ENCODE measurements at regions not wholly inside any gene's neighbourhood (a gene's known extent, or its start where the extent isn't known, plus 50 kb on each side); places are given as distances from the start of the nearest gene placed in this dataset.

DNA sequence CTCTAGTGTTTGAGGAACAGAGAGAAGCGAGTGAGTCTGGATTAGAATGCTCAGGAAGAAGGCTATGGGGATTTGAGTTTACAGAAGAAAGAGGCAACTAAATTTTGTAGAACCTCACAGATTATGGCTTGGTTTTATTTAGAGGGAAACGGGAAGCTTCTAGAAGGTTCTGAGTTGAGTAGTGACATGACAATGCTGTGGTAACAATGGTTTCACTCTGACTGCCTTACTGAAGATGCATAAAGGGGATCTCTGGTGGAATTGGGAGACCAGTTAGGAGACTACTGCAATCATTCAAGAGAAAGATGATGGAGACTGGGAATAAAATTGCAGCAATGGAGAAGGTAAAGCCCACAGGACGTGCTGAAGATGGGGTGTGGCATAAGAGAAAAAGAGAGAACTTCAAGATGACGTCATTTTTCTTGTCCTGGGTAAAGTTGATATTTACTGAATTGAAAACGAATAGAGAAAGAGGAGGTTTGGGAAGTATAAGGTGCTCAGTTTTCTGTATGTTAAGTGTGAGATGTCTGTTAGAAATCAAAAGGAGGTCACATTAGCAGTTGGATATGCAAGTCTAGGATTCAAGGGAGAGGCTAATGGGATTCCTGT lies 710.1 kb upstream of the NRSN1 start:
- TF ChIP-seq EP300 (IDR thresholded peaks at IDR 0.05; ENCODE audit: low read depth) = no peak
- TF ChIP-seq POLR2AphosphoS5 (IDR thresholded peaks at IDR 0.05) = no peak
- TF ChIP-seq POLR2A (IDR thresholded peaks at IDR 0.05) = no peak
- TF ChIP-seq, protein P1, sequence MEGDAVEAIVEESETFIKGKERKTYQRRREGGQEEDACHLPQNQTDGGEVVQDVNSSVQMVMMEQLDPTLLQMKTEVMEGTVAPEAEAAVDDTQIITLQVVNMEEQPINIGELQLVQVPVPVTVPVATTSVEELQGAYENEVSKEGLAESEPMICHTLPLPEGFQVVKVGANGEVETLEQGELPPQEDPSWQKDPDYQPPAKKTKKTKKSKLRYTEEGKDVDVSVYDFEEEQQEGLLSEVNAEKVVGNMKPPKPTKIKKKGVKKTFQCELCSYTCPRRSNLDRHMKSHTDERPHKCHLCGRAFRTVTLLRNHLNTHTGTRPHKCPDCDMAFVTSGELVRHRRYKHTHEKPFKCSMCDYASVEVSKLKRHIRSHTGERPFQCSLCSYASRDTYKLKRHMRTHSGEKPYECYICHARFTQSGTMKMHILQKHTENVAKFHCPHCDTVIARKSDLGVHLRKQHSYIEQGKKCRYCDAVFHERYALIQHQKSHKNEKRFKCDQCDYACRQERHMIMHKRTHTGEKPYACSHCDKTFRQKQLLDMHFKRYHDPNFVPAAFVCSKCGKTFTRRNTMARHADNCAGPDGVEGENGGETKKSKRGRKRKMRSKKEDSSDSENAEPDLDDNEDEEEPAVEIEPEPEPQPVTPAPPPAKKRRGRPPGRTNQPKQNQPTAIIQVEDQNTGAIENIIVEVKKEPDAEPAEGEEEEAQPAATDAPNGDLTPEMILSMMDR (IDR thresholded peaks at IDR 0.05) = no peak
- H3K9me3 ChIP-seq = no peaks in the 10 kb centered on the region
- no peak overlapping the region for H3K27ac ChIP-seq
- no peaks in the 10 kb centered on the region for H3K36me3 ChIP-seq
- DNase-seq = no peak
- no peaks in the 10 kb centered on the region for H3K4me1 ChIP-seq
- no peak overlapping the region for H3K4me3 ChIP-seq
- 75 to 80% methylated on average over 5 of the region's 5 CpGs for WGBS, 2 donors (ENCODE audit: low coverage in 1 of 2)
- H3K27me3 ChIP-seq = no peaks in the 10 kb centered on the region
- in situ Hi-C loops (cut with MboI; ENCODE audit: low pct_ligation_motif_present in 1 of 4, low pct_unique_long_range_greater_than_20kb in 1 of 4, low sequenced_read_pairs in 3 of 4) (no loop called here), intact Hi-C loops (cut with DNase I; ENCODE audit: low total_unique reads) (no loop called here)

DNA sequence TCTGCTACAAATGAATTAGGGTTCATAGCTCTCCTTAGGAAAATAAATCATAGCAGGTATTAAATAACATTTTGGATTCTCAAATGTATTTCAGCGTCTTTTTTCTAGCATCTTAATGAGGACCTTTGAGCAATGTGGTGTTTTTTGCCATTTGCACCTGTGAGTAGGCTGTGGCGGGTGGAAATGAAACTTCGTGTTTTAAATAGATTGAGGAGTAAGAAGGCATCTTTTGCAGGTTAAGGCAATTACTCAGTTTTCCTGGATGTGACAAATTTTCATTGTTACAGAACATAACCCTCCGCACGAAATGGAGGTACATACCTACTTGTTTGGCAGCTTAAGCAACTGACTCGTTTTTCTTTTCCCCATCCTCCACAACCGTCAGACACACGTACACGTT lies 708.9 kb upstream of the NRSN1 start:
- H3K9me3 ChIP-seq = no peaks in the 10 kb centered on the region
- H3K4me1 ChIP-seq = no peaks in the 10 kb centered on the region
- no peak overlapping the region for H3K4me3 ChIP-seq
- H3K27ac ChIP-seq = no peak overlapping the region
- H3K36me3 ChIP-seq = no peaks in the 10 kb centered on the region
- in situ Hi-C loops (cut with MboI; ENCODE audit: low pct_ligation_motif_present in 1 of 4, low pct_unique_long_range_greater_than_20kb in 1 of 4, low sequenced_read_pairs in 3 of 4) = no loop called here
- no peak for DNase-seq
- no peaks in the 10 kb centered on the region for H3K27me3 ChIP-seq
- WGBS, 2 donors (ENCODE audit: low coverage in 1 of 2) = 85 to 87% methylated on average over 9 of the region's 9 CpGs
- TF ChIP-seq, protein P1 (IDR thresholded peaks at IDR 0.05) = no peak
- TF ChIP-seq EP300 (IDR thresholded peaks at IDR 0.05; ENCODE audit: low read depth) = no peak
- TF ChIP-seq POLR2AphosphoS5 (IDR thresholded peaks at IDR 0.05) = no peak
- TF ChIP-seq POLR2A (IDR thresholded peaks at IDR 0.05) = no peak
- intact Hi-C loops (cut with DNase I; ENCODE audit: low total_unique reads) = no loop called here

GRCh38 chr6:23418095-23418494 lies 707.9 kb upstream of the NRSN1 start:
- H3K27me3 ChIP-seq = no peaks in the 10 kb centered on the region
- intact Hi-C loops (cut with DNase I; ENCODE audit: low total_unique reads) (no loop called here), in situ Hi-C loops (cut with MboI; ENCODE audit: low pct_ligation_motif_present in 1 of 4, low pct_unique_long_range_greater_than_20kb in 1 of 4, low sequenced_read_pairs in 3 of 4) (no loop called here)
- no peaks in the 10 kb centered on the region for H3K36me3 ChIP-seq
- H3K27ac ChIP-seq = no peak overlapping the region
- no peak for DNase-seq
- TF ChIP-seq POLR2AphosphoS5 (IDR thresholded peaks at IDR 0.05) (no peak), EP300 (IDR thresholded peaks at IDR 0.05; ENCODE audit: low read depth) (no peak), POLR2A (IDR thresholded peaks at IDR 0.05) (no peak)
- TF ChIP-seq, protein P1 (IDR thresholded peaks at IDR 0.05) = no peak
- H3K9me3 ChIP-seq = no peaks in the 10 kb centered on the region
- no peaks in the 10 kb centered on the region for H3K4me1 ChIP-seq
- WGBS, 2 donors (ENCODE audit: low coverage in 1 of 2) = 83 to 86% methylated on average over 3 of the region's 3 CpGs
- H3K4me3 ChIP-seq = no peak overlapping the region

GRCh38 chr6:23419046-23419445 lies 707.0 kb upstream of the NRSN1 start:
- Histone ChIP-seq H3K4me1 (no peaks in the 10 kb centered on the region), H3K9me3 (no peaks in the 10 kb centered on the region), H3K27me3 (no peaks in the 10 kb centered on the region), H3K4me3 (no peak overlapping the region), H3K27ac (no peak overlapping the region), H3K36me3 (no peaks in the 10 kb centered on the region)
- no peak for DNase-seq
- intact Hi-C loops (cut with DNase I; ENCODE audit: low total_unique reads) = no loop called here
- 89 to 94% methylated on average over 1 of the region's 1 CpG for WGBS, 2 donors (ENCODE audit: low coverage in 1 of 2)
- in situ Hi-C loops (cut with MboI; ENCODE audit: low pct_ligation_motif_present in 1 of 4, low pct_unique_long_range_greater_than_20kb in 1 of 4, low sequenced_read_pairs in 3 of 4) = no loop called here
- TF ChIP-seq POLR2A (IDR thresholded peaks at IDR 0.05) (no peak), EP300 (IDR thresholded peaks at IDR 0.05; ENCODE audit: low read depth) (no peak), POLR2AphosphoS5 (IDR thresholded peaks at IDR 0.05) (no peak)
- TF ChIP-seq, protein P1 (IDR thresholded peaks at IDR 0.05) = no peak

Measured in transverse colon (tissue), 4 donors.